Lung (tissue), 11 donors: ENCODE measurements at regions not wholly inside any gene's neighbourhood (a gene's known extent, or its start where the extent isn't known, plus 50 kb on each side); places are given as distances from the start of the nearest gene placed in this dataset.

Source experiments
- ATAC-seq: fragments of 200-7000 bp; cut with Tn5 transposase; one replicate; pipeline ENCODE4 v1.9.1; 2020; ENCODE audit warnings: moderate number of reproducible peaks; ENCODE audit not compliant: insufficient read depth, low FRiP score
- DNase-seq, 3 donors: peaks; one replicate each; pipeline ENCODE4 v3.0.0-alpha.2; 2013 to 2017
- H3K27ac ChIP-seq, 2 donors: one replicate each; pipeline ENCODE4 v1.5.1; 2013; ENCODE audit warnings: mild to moderate bottlenecking in 2 of 2, moderate library complexity in 2 of 2, control low read depth in 1 of 2, inconsistent platforms in 1 of 2, low read depth in 1 of 2, low read length in 1 of 2
- H3K27me3 ChIP-seq, 3 donors: one replicate each; pipeline ENCODE4 v1.5.1; 2013; ENCODE audit warnings: low read length in 2 of 3; ENCODE audit not compliant: control insufficient read depth in 3 of 3, insufficient read depth in 3 of 3
- H3K36me3 ChIP-seq, 4 donors: one replicate each; pipeline ENCODE4 v1.5.1; 2013; ENCODE audit warnings: low read length in 4 of 4, mild to moderate bottlenecking in 1 of 4, moderate library complexity in 1 of 4; ENCODE audit not compliant: control insufficient read depth in 4 of 4, insufficient read depth in 4 of 4
- H3K4me1 ChIP-seq, 5 donors: one replicate each; pipeline ENCODE4 v1.5.1; 2013; ENCODE audit warnings: low read length in 5 of 5, mild to moderate bottlenecking in 2 of 5, moderate library complexity in 1 of 5; ENCODE audit not compliant: control insufficient read depth in 5 of 5, insufficient read depth in 5 of 5
- H3K4me3 ChIP-seq: one replicate; pipeline ENCODE4 v1.5.1; 2013; ENCODE audit warnings: mild to moderate bottlenecking, control low read depth, moderate library complexity
- H3K9ac ChIP-seq, 2 donors: one replicate each; pipeline ENCODE4 v1.5.1; 2013; ENCODE audit warnings: low read length in 2 of 2, control low read depth in 1 of 2; ENCODE audit not compliant: insufficient read depth in 1 of 2
- H3K9me3 ChIP-seq, 4 donors: one replicate each; pipeline ENCODE4 v1.5.1; 2013; ENCODE audit warnings: low read length in 3 of 4, mild to moderate bottlenecking in 1 of 4, moderate library complexity in 1 of 4; ENCODE audit not compliant: control insufficient read depth in 4 of 4, insufficient read depth in 3 of 4
- WGBS, 2 donors: extraction: QIAGEN DNeasy Blood & Tissue Kit; methylation state at CpG; one replicate each; pipeline ENCODE4 v1.1.7; 2013; 5-methylcytosine and 5-hydroxymethylcytosine counted together
- TF ChIP-seq, protein P1 (sequence below): IDR thresholded peaks from 2 replicates; pipeline ENCODE4 v1.5.1; 2012; ENCODE audit warnings: mild to moderate bottlenecking; ENCODE audit errors: control extremely low read depth, extremely low read depth
- donor health status: control.
- donor health status: control.
- donor health status: Bipolar disorder and iron deficiency.
- donor health status: healthy.
- donor health status: DM: yes; HTN: yes; CAD: no.

DNA sequence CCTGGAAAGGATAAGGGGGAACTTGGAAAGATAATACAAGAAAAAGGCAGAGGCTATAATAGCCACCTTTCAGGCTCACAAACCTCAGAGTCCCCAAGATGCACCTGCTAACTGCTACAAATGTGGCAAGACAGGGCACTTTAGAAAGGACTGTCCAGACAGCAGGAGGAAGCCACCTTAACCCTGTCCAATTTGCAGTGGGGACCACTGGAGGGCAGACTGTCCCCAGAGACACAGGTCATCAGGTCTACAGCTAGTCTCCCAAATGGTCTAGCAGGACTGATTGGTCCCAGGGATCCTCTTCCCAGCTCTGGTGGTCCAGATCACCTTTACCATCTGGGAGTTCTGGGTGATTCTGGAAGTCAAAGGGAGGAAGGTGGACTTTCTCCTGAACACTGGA, 882.5 kb upstream of the GBE1 start:
- peaks cover 0 to 6% (median under 1%) of the 10 kb centered on the region in 4 donors for H3K9me3 ChIP-seq
- no peaks in the 10 kb centered on the region for H3K4me1 ChIP-seq
- no peaks in the 10 kb centered on the region for H3K36me3 ChIP-seq
- no peak for ATAC-seq
- peak in 1 of 3 donors; percentile 0 for DNase-seq
- no peaks in the 10 kb centered on the region for H3K27me3 ChIP-seq
- no peak overlapping the region for H3K4me3 ChIP-seq
- TF ChIP-seq, protein P1, sequence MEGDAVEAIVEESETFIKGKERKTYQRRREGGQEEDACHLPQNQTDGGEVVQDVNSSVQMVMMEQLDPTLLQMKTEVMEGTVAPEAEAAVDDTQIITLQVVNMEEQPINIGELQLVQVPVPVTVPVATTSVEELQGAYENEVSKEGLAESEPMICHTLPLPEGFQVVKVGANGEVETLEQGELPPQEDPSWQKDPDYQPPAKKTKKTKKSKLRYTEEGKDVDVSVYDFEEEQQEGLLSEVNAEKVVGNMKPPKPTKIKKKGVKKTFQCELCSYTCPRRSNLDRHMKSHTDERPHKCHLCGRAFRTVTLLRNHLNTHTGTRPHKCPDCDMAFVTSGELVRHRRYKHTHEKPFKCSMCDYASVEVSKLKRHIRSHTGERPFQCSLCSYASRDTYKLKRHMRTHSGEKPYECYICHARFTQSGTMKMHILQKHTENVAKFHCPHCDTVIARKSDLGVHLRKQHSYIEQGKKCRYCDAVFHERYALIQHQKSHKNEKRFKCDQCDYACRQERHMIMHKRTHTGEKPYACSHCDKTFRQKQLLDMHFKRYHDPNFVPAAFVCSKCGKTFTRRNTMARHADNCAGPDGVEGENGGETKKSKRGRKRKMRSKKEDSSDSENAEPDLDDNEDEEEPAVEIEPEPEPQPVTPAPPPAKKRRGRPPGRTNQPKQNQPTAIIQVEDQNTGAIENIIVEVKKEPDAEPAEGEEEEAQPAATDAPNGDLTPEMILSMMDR: no peak
- H3K9ac ChIP-seq: no peak overlapping the region
- H3K27ac ChIP-seq: no peak overlapping the region

DNA sequence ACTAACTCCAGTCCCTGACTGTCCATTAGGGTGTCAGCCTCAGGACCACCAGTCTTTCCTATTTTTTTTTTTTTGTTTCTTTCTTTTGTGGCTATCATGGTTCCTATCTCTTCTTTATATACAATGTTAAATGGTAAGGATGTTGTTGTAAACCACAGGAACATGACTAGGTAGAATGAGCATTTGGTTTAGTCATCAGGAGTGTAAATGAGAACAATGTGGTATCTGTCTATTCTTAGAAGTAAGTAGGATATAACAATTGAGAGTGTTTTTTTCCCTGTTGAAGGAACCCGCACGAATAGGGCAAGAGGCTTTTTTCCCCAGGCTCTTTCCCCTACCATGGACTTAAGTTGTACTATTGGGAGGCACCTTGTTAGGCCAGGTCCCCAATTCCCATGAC, 880.3 kb upstream of the GBE1 start:
- no peaks in the 10 kb centered on the region for H3K4me1 ChIP-seq
- TF ChIP-seq, protein P1: no peak
- H3K36me3 ChIP-seq: no peaks in the 10 kb centered on the region
- no peak overlapping the region for H3K27ac ChIP-seq
- no peak overlapping the region for H3K9ac ChIP-seq
- peaks cover 0 to 6% (median under 1%) of the 10 kb centered on the region in 4 donors for H3K9me3 ChIP-seq
- ATAC-seq (no peak), DNase-seq (no peak)
- H3K4me3 ChIP-seq: no peak overlapping the region
- WGBS, 2 donors: 63 to 92% methylated on average over 2 of the region's 2 CpGs
- no peaks in the 10 kb centered on the region for H3K27me3 ChIP-seq

DNA sequence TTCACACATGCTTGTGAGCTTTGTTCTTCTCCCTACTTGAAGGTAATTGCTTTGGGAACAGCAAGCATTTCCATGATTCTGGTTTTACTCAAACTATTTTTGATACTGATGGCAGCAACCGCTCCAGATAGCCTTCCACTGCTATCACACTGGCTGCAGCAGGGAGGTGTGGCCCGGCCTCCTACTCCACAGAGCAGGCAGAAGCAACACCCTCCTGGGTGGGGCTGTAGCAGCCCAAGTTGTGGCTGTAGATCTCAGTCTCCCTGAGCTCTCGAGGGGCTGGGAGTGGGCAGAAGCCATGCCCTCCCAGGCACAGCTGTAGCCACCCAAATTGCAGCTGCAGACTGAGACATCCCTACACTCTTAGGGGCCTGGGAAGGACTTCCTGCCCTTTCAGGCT, 878.8 kb upstream of the GBE1 start:
- DNase-seq (no peak), ATAC-seq (no peak)
- TF ChIP-seq, protein P1: no peak
- Histone ChIP-seq H3K9ac (no peak overlapping the region), H3K4me1 (no peaks in the 10 kb centered on the region), H3K36me3 (no peaks in the 10 kb centered on the region), H3K27me3 (no peaks in the 10 kb centered on the region), H3K4me3 (no peak overlapping the region), H3K27ac (no peak overlapping the region), H3K9me3 (peaks cover 0 to 4% (median under 1%) of the 10 kb centered on the region in 4 donors)
- WGBS, 2 donors: 73 to 85% methylated on average over 3 of the region's 3 CpGs

DNA sequence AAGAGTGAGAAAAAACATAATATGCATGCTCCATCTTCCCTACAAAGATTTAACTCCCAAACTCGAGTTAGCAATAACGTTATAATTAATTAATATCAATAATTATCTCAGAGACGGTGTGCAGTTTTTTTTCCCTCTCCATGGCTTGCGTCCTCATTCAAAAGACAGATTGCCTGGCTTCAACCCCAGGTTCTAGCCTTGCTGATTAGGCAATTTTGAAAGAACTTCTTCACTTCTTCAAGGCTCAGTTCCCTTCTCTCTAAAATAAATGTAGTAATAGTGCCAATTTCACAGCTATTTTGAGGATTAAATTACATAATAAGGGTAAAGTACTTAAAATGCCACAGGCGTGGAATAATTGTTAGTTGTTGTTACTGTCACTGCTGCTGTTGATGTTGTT, 876.1 kb upstream of the GBE1 start:
- ATAC-seq: no peak
- H3K4me3 ChIP-seq: no peak overlapping the region
- H3K27ac ChIP-seq: no peak overlapping the region
- WGBS, 2 donors: 81 to 88% methylated on average over 5 of the region's 5 CpGs
- H3K9me3 ChIP-seq: peaks cover 0 to 4% (median 0%) of the 10 kb centered on the region in 4 donors
- TF ChIP-seq, protein P1: no peak
- no peaks in the 10 kb centered on the region for H3K4me1 ChIP-seq
- no peak for DNase-seq
- no peaks in the 10 kb centered on the region for H3K36me3 ChIP-seq
- no peak overlapping the region for H3K9ac ChIP-seq
- no peaks in the 10 kb centered on the region for H3K27me3 ChIP-seq
